ENCODE measurements at regions not wholly inside any gene's neighbourhood (a gene's known extent, or its start where the extent isn't known, plus 50 kb on each side); places are given as distances from the start of the nearest gene placed in this dataset.

- TF ChIP-seq EZH2 (IDR thresholded peaks at IDR 0.05; ENCODE audit: insufficient read depth, poor library complexity, severe bottlenecking) (no peak), EZH2phosphoT487 (IDR thresholded peaks at IDR 0.05; ENCODE audit: insufficient read depth, low read depth) (no peak)
- H4K20me1 ChIP-seq (ENCODE audit: insufficient read depth) = no peaks in the 10 kb centered on the region
- H3K9ac ChIP-seq = no peak overlapping the region
- H3K4me2 ChIP-seq (ENCODE audit: unreplicated experiment) = no peak overlapping the region
- no peaks in the 10 kb centered on the region for H3K9me3 ChIP-seq (ENCODE audit: low read depth)
- no peaks in the 10 kb centered on the region for H3F3A ChIP-seq (ENCODE audit: insufficient read depth)
- WGBS, 2 experiments (ENCODE audit: low coverage in 1 of 2, low lambda C conversion rate in 2 of 2, missing lambda C conversion rate in 2 of 2) = 80 to 87% methylated on average over 8 of the region's 8 CpGs
- no peaks in the 10 kb centered on the region for H3K36me3 ChIP-seq (ENCODE audit: low read depth)
- no peak overlapping the region for H2AFZ ChIP-seq
- in situ Hi-C loops (cut with MboI) = no loop called here
- no peaks in the 10 kb centered on the region for H3K9me2 ChIP-seq (ENCODE audit: insufficient read depth)
- no peak for DNase-seq
- no peaks in the 10 kb centered on the region for H3K4me1 ChIP-seq (ENCODE audit: insufficient read depth)
- no peak overlapping the region for H3K4me3 ChIP-seq
- H3K79me2 ChIP-seq (ENCODE audit: insufficient read depth) = no peaks in the 10 kb centered on the region
- H3K27ac ChIP-seq = no peak overlapping the region
- H3K27me3 ChIP-seq (replicated peaks; ENCODE audit: insufficient read depth) = no peaks in the 10 kb centered on the region
These were observed 99.0 kb upstream of the SOX4 start for GRCh38 chr6:21494505-21494904.

- Histone ChIP-seq H3K27me3 (replicated peaks; ENCODE audit: insufficient read depth) (no peaks in the 10 kb centered on the region), H4K20me1 (ENCODE audit: insufficient read depth) (no peaks in the 10 kb centered on the region), H3K27ac (no peak overlapping the region), H3K36me3 (ENCODE audit: low read depth) (no peaks in the 10 kb centered on the region), H3K4me3 (no peak overlapping the region), H3K4me2 (ENCODE audit: unreplicated experiment) (no peak overlapping the region), H3K4me1 (ENCODE audit: insufficient read depth) (no peaks in the 10 kb centered on the region), H2AFZ (no peak overlapping the region), H3K79me2 (ENCODE audit: insufficient read depth) (no peaks in the 10 kb centered on the region), H3K9me3 (ENCODE audit: low read depth) (no peaks in the 10 kb centered on the region), H3K9me2 (ENCODE audit: insufficient read depth) (no peaks in the 10 kb centered on the region), H3F3A (ENCODE audit: insufficient read depth) (no peaks in the 10 kb centered on the region), H3K9ac (no peak overlapping the region)
- no peak for DNase-seq
- in situ Hi-C loops (cut with MboI) = no loop called here
- TF ChIP-seq EZH2 (IDR thresholded peaks at IDR 0.05; ENCODE audit: insufficient read depth, poor library complexity, severe bottlenecking) = no peak
- TF ChIP-seq EZH2phosphoT487 (IDR thresholded peaks at IDR 0.05; ENCODE audit: insufficient read depth, low read depth) = no peak
- WGBS, 2 experiments (ENCODE audit: low coverage in 1 of 2, low lambda C conversion rate in 2 of 2, missing lambda C conversion rate in 2 of 2) = 31 to 37% methylated on average over 3 of the region's 3 CpGs
These were observed 97.4 kb upstream of the SOX4 start for GRCh38 chr6:21496196-21496595.

GRCh38 chr6:21496706-21497105 is 96.8 kb upstream of the SOX4 start:
- DNase-seq = no peak
- H3K4me1 ChIP-seq (ENCODE audit: insufficient read depth) = no peaks in the 10 kb centered on the region
- no peaks in the 10 kb centered on the region for H3K27me3 ChIP-seq (replicated peaks; ENCODE audit: insufficient read depth)
- TF ChIP-seq EZH2 (IDR thresholded peaks at IDR 0.05; ENCODE audit: insufficient read depth, poor library complexity, severe bottlenecking) (no peak), EZH2phosphoT487 (IDR thresholded peaks at IDR 0.05; ENCODE audit: insufficient read depth, low read depth) (no peak)
- no peaks in the 10 kb centered on the region for H4K20me1 ChIP-seq (ENCODE audit: insufficient read depth)
- in situ Hi-C loops (cut with MboI) = no loop called here
- no peaks in the 10 kb centered on the region for H3K79me2 ChIP-seq (ENCODE audit: insufficient read depth)
- H3K9me2 ChIP-seq (ENCODE audit: insufficient read depth) = no peaks in the 10 kb centered on the region
- H3K4me2 ChIP-seq (ENCODE audit: unreplicated experiment) = no peak overlapping the region
- no peaks in the 10 kb centered on the region for H3K9me3 ChIP-seq (ENCODE audit: low read depth)
- no peaks in the 10 kb centered on the region for H3K36me3 ChIP-seq (ENCODE audit: low read depth)
- H3F3A ChIP-seq (ENCODE audit: insufficient read depth) = no peaks in the 10 kb centered on the region
- H3K27ac ChIP-seq = no peak overlapping the region
- H3K9ac ChIP-seq = no peak overlapping the region
- 2 to 5% methylated on average over 2 of the region's 2 CpGs for WGBS, 2 experiments (ENCODE audit: low coverage in 1 of 2, low lambda C conversion rate in 2 of 2, missing lambda C conversion rate in 2 of 2)
- no peak overlapping the region for H2AFZ ChIP-seq
- no peak overlapping the region for H3K4me3 ChIP-seq

GRCh38 chr6:21500314-21501020 is 93.1 kb upstream of the SOX4 start:
- Histone ChIP-seq H3K9me2 (ENCODE audit: insufficient read depth) (no peaks in the 10 kb centered on the region), H3K4me1 (ENCODE audit: insufficient read depth) (no peaks in the 10 kb centered on the region), H3K27me3 (replicated peaks; ENCODE audit: insufficient read depth) (no peaks in the 10 kb centered on the region), H3K4me3 (no peak overlapping the region), H3K79me2 (ENCODE audit: insufficient read depth) (no peaks in the 10 kb centered on the region), H4K20me1 (ENCODE audit: insufficient read depth) (no peaks in the 10 kb centered on the region), H2AFZ (no peak overlapping the region), H3K4me2 (ENCODE audit: unreplicated experiment) (no peak overlapping the region), H3K27ac (no peak overlapping the region), H3K9me3 (ENCODE audit: low read depth) (no peaks in the 10 kb centered on the region), H3K36me3 (ENCODE audit: low read depth) (no peaks in the 10 kb centered on the region), H3K9ac (no peak overlapping the region), H3F3A (ENCODE audit: insufficient read depth) (no peaks in the 10 kb centered on the region)
- in situ Hi-C loops (cut with MboI) = no loop called here
- DNase-seq = no peak
- no peak for TF ChIP-seq EZH2phosphoT487 (IDR thresholded peaks at IDR 0.05; ENCODE audit: insufficient read depth, low read depth)
- TF ChIP-seq EZH2 (IDR thresholded peaks at IDR 0.05; ENCODE audit: insufficient read depth, poor library complexity, severe bottlenecking) = no peak
- WGBS, 2 experiments (ENCODE audit: low coverage in 1 of 2, low lambda C conversion rate in 2 of 2, missing lambda C conversion rate in 2 of 2) = 20 to 25% methylated on average over 5 of the region's 5 CpGs

GRCh38 chr6:21501021-21501354 is 92.6 kb upstream of the SOX4 start:
- Histone ChIP-seq H3K4me1 (ENCODE audit: insufficient read depth) (no peaks in the 10 kb centered on the region), H3K4me3 (no peak overlapping the region), H3K9me3 (ENCODE audit: low read depth) (no peaks in the 10 kb centered on the region), H3K27me3 (replicated peaks; ENCODE audit: insufficient read depth) (no peaks in the 10 kb centered on the region), H3F3A (ENCODE audit: insufficient read depth) (no peaks in the 10 kb centered on the region), H3K36me3 (ENCODE audit: low read depth) (no peaks in the 10 kb centered on the region), H3K79me2 (ENCODE audit: insufficient read depth) (no peaks in the 10 kb centered on the region), H3K9ac (no peak overlapping the region), H3K4me2 (ENCODE audit: unreplicated experiment) (no peak overlapping the region), H2AFZ (no peak overlapping the region), H4K20me1 (ENCODE audit: insufficient read depth) (no peaks in the 10 kb centered on the region), H3K27ac (no peak overlapping the region), H3K9me2 (ENCODE audit: insufficient read depth) (no peaks in the 10 kb centered on the region)
- 72 to 75% methylated on average over 3 of the region's 3 CpGs for WGBS, 2 experiments (ENCODE audit: low coverage in 1 of 2, low lambda C conversion rate in 2 of 2, missing lambda C conversion rate in 2 of 2)
- TF ChIP-seq EZH2 (IDR thresholded peaks at IDR 0.05; ENCODE audit: insufficient read depth, poor library complexity, severe bottlenecking) (no peak), EZH2phosphoT487 (IDR thresholded peaks at IDR 0.05; ENCODE audit: insufficient read depth, low read depth) (no peak)
- in situ Hi-C loops (cut with MboI) = no loop called here
- DNase-seq = no peak

All from GM23248 (cell line).